Uterus (tissue), 2 donors: ENCODE measurements at regions not wholly inside any gene's neighbourhood (a gene's known extent, or its start where the extent isn't known, plus 50 kb on each side); places are given as distances from the start of the nearest gene placed in this dataset.

ENCODE experiments used
- POLR2A ChIP-seq, 2 donors: fragments of 450-650 bp; IDR thresholded peaks; one replicate each; pipeline ENCODE4 v1.6.1; 2016; ENCODE audit warnings: antibody characterized with exemption in 2 of 2, mild to moderate bottlenecking in 1 of 2, moderate library complexity in 1 of 2
- TF ChIP-seq, protein P1 (sequence below), 4 experiments: fragments of 200-600 bp in 2 of 4; fragments of 450-650 bp in 2 of 4; sonication (generic) in 2 of 4; IDR thresholded peaks; one replicate each; pipeline ENCODE4 v1.5.1; 2016 to 2019; ENCODE audit warnings: antibody characterized with exemption in 4 of 4, mild to moderate bottlenecking in 2 of 4, moderate library complexity in 1 of 4

DNA sequence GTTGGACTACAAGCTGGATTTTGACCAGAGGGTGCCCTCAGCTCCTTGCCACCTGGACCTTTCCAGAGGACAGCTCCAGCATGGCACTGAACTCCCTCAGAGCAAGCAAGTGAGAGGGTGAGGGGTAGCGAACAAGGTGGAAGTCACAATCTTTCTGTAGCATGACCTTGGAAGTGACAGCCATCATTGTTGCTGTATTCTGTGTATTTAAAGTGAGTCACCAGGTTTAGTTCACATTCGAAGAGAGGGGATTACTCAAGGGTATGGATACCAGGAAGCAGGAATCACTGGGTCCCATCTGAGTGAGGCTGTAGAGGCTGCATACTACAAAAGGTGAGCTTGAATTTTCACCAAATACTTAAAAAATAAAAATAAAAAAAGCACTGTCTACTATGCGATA is 280.0 kb upstream of the SPTLC3 start:
- TF ChIP-seq, protein P1, sequence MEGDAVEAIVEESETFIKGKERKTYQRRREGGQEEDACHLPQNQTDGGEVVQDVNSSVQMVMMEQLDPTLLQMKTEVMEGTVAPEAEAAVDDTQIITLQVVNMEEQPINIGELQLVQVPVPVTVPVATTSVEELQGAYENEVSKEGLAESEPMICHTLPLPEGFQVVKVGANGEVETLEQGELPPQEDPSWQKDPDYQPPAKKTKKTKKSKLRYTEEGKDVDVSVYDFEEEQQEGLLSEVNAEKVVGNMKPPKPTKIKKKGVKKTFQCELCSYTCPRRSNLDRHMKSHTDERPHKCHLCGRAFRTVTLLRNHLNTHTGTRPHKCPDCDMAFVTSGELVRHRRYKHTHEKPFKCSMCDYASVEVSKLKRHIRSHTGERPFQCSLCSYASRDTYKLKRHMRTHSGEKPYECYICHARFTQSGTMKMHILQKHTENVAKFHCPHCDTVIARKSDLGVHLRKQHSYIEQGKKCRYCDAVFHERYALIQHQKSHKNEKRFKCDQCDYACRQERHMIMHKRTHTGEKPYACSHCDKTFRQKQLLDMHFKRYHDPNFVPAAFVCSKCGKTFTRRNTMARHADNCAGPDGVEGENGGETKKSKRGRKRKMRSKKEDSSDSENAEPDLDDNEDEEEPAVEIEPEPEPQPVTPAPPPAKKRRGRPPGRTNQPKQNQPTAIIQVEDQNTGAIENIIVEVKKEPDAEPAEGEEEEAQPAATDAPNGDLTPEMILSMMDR (IDR thresholded peaks at IDR 0.05), result no peak
- no peak for TF ChIP-seq POLR2A (IDR thresholded peaks at IDR 0.05)
